ENCODE measurements at regions not wholly inside any gene's neighbourhood (a gene's known extent, or its start where the extent isn't known, plus 50 kb on each side); places are given as distances from the start of the nearest gene placed in this dataset.
"Not testable (repeated sequence)": the region's sequence is repeated elsewhere in the genome, so short reads cannot be mapped to it uniquely, and the experiment has no call there.

- Histone ChIP-seq H3K9ac (ENCODE audit: low read depth, low read length) (no peak overlapping the region), H3K4me3 (ENCODE audit: low read length) (no peak overlapping the region), H3K27me3 (ENCODE audit: insufficient read depth, low read length) (peaks cover 24% of the 10 kb centered on the region; the same call in 1 of the 2 replicates), H3K36me3 (ENCODE audit: insufficient read depth, low read depth, low read length) (peaks cover 4% of the 10 kb centered on the region; the same call in 1 of the 2 replicates), H3K4me1 (ENCODE audit: insufficient read depth, low read length) (peaks cover 8% of the 10 kb centered on the region; the same call in 1 of the 2 replicates), H3K9me3 (ENCODE audit: insufficient read depth, low read depth, low read length) (no peaks in the 10 kb centered on the region), H3K27ac (ENCODE audit: low read length) (no peak overlapping the region)
These were observed 85.8 kb downstream of the NIBAN1 start for GRCh38 chr1:184888505-184888904.

- no peak overlapping the region for H3K9ac ChIP-seq (ENCODE audit: low read depth, low read length)
- no peaks in the 10 kb centered on the region for H3K9me3 ChIP-seq (ENCODE audit: insufficient read depth, low read depth, low read length)
- peaks cover 30% of the 10 kb centered on the region; the same call in 1 of the 2 replicates for H3K27me3 ChIP-seq (ENCODE audit: insufficient read depth, low read length)
- H3K27ac ChIP-seq (ENCODE audit: low read length) = no peak overlapping the region
- peaks cover 24% of the 10 kb centered on the region; the same call in 1 of the 2 replicates for H3K4me1 ChIP-seq (ENCODE audit: insufficient read depth, low read length)
- H3K36me3 ChIP-seq (ENCODE audit: insufficient read depth, low read depth, low read length) = no peaks in the 10 kb centered on the region
- no peak overlapping the region for H3K4me3 ChIP-seq (ENCODE audit: low read length)
These were observed 91.1 kb downstream of the NIBAN1 start for GRCh38 chr1:184882957-184883815.

GRCh38 chr1:184881941-184882913, 92.1 kb downstream of the NIBAN1 start:
- Histone ChIP-seq H3K9me3 (ENCODE audit: insufficient read depth, low read depth, low read length) (no peaks in the 10 kb centered on the region), H3K36me3 (ENCODE audit: insufficient read depth, low read depth, low read length) (no peaks in the 10 kb centered on the region), H3K4me3 (ENCODE audit: low read length) (no peak overlapping the region), H3K4me1 (ENCODE audit: insufficient read depth, low read length) (peaks cover 24% of the 10 kb centered on the region; the same call in 1 of the 2 replicates), H3K27me3 (ENCODE audit: insufficient read depth, low read length) (peaks cover 30% of the 10 kb centered on the region; the same call in 1 of the 2 replicates), H3K9ac (ENCODE audit: low read depth, low read length) (no peak overlapping the region), H3K27ac (ENCODE audit: low read length) (no peak overlapping the region)

GRCh38 chr1:184879876-184880557, 94.3 kb downstream of the NIBAN1 start:
- Histone ChIP-seq H3K27me3 (ENCODE audit: insufficient read depth, low read length) (peaks cover 15% of the 10 kb centered on the region; the same call in 1 of the 2 replicates), H3K4me1 (ENCODE audit: insufficient read depth, low read length) (peaks cover 19% of the 10 kb centered on the region; the same call in 1 of the 2 replicates), H3K4me3 (ENCODE audit: low read length) (no peak overlapping the region)

GRCh38 chr1:184878602-184879001, 95.7 kb downstream of the NIBAN1 start:
- Histone ChIP-seq H3K4me1 (ENCODE audit: insufficient read depth, low read length) (peaks cover 17% of the 10 kb centered on the region; the same call in 1 of the 2 replicates), H3K4me3 (ENCODE audit: low read length) (no peak overlapping the region), H3K9me3 (ENCODE audit: insufficient read depth, low read depth, low read length) (no peaks in the 10 kb centered on the region), H3K36me3 (ENCODE audit: insufficient read depth, low read depth, low read length) (no peaks in the 10 kb centered on the region), H3K9ac (ENCODE audit: low read depth, low read length) (no peak overlapping the region), H3K27me3 (ENCODE audit: insufficient read depth, low read length) (0 out of 2 replicates have a peak, but pooled peaks cover 7% of the 10 kb centered on the region), H3K27ac (ENCODE audit: low read length) (no peak overlapping the region)

More at GRCh38 chr1:184879876-184880557, 94.3 kb downstream of the NIBAN1 start:
- H3K27ac ChIP-seq (ENCODE audit: low read length) = no peak overlapping the region
- no peaks in the 10 kb centered on the region for H3K36me3 ChIP-seq (ENCODE audit: insufficient read depth, low read depth, low read length)
- no peak overlapping the region for H3K9ac ChIP-seq (ENCODE audit: low read depth, low read length)
- H3K9me3 ChIP-seq (ENCODE audit: insufficient read depth, low read depth, low read length) = no peaks in the 10 kb centered on the region

DNA sequence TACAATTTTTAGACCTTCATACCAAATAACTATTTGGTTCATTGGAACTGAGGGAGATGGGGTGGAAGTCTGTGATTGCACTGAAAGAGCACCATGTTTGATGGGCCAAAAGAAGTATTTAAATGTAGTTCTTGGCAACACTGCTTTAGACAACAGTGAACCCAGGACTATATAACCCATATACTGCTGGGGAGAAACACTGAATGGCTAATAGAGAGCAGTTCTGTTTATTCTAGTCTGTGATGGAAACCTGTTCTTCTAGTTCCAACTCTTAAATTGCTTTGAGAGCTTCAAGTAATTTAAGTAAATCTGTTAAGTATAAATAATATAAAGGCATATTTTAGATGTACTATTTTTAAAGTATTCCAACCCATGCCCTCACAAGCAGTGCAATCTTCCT, 96.3 kb downstream of the NIBAN1 start:
- Histone ChIP-seq H3K4me3 (ENCODE audit: low read length) (no peak overlapping the region), H3K27me3 (ENCODE audit: insufficient read depth, low read length) (0 out of 2 replicates have a peak, but pooled peaks cover under 1% of the 10 kb centered on the region), H3K9ac (ENCODE audit: low read depth, low read length) (no peak overlapping the region), H3K36me3 (ENCODE audit: insufficient read depth, low read depth, low read length) (no peaks in the 10 kb centered on the region), H3K27ac (ENCODE audit: low read length) (no peak overlapping the region), H3K4me1 (ENCODE audit: insufficient read depth, low read length) (peaks cover 16% of the 10 kb centered on the region; the same call in 1 of the 2 replicates), H3K9me3 (ENCODE audit: insufficient read depth, low read depth, low read length) (no peaks in the 10 kb centered on the region)

- not testable (repeated sequence) for H3K4me1 ChIP-seq (ENCODE audit: insufficient read depth, low read length); H3K27ac ChIP-seq (ENCODE audit: low read length); H3K9ac ChIP-seq (ENCODE audit: low read depth, low read length); H3K36me3 ChIP-seq (ENCODE audit: insufficient read depth, low read depth, low read length); H3K4me3 ChIP-seq (ENCODE audit: low read length); H3K9me3 ChIP-seq (ENCODE audit: insufficient read depth, low read depth, low read length); H3K27me3 ChIP-seq (ENCODE audit: insufficient read depth, low read length)
These were observed 98.3 kb downstream of the NIBAN1 start for GRCh38 chr1:184876015-184876414.

DNA sequence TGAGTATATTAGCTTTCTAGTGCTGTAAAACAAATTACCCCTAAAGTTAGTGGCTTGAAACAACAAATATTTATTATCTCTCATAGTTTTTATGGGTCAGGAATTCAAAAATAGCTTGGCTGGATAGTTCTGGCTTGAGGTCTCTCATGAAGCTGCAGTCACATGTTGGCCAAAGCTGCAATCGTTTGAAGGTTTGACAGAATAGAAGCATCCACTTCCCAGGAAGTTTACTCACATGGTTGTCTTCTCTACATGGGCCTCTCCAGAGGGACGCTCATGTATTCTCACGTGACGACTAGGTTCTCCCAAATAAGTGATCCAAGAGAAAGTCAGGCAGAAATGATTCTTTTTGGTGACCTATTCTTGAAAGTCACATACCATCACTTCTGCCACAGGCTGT, 99.1 kb downstream of the NIBAN1 start:
- H3K27me3 ChIP-seq (ENCODE audit: insufficient read depth, low read length) = no peaks in the 10 kb centered on the region
- no peak overlapping the region for H3K4me3 ChIP-seq (ENCODE audit: low read length)
- H3K9me3 ChIP-seq (ENCODE audit: insufficient read depth, low read depth, low read length) = no peaks in the 10 kb centered on the region
- H3K27ac ChIP-seq (ENCODE audit: low read length) = no peak overlapping the region
- no peaks in the 10 kb centered on the region for H3K36me3 ChIP-seq (ENCODE audit: insufficient read depth, low read depth, low read length)
- peaks cover 4% of the 10 kb centered on the region; the same call in 1 of the 2 replicates for H3K4me1 ChIP-seq (ENCODE audit: insufficient read depth, low read length)
- H3K9ac ChIP-seq (ENCODE audit: low read depth, low read length) = no peak overlapping the region

DNA sequence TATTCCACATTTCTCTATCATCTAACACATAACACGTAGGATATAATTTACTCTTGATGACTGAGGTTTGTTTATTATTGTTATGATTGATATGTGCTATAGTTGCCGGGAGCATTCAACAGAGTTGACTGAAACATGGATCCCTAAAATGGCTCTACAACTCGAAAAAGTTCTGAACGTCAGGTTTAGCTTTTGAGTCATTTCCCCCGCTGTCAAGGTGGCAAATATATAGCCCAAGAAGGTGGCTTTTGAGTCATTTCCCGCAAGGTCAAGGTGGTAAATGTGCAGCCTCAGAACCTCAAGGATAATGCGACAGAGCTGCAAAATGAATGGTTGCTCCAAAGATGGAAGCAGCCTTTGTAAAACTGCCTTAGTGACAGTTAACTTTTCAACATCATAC, 104.0 kb downstream of the NIBAN1 start:
- Histone ChIP-seq H3K36me3 (ENCODE audit: insufficient read depth, low read depth, low read length) (no peaks in the 10 kb centered on the region), H3K27me3 (ENCODE audit: insufficient read depth, low read length) (no peaks in the 10 kb centered on the region), H3K27ac (ENCODE audit: low read length) (no peak overlapping the region), H3K9me3 (ENCODE audit: insufficient read depth, low read depth, low read length) (no peaks in the 10 kb centered on the region), H3K9ac (ENCODE audit: low read depth, low read length) (no peak overlapping the region), H3K4me1 (ENCODE audit: insufficient read depth, low read length) (no peaks in the 10 kb centered on the region), H3K4me3 (ENCODE audit: low read length) (no peak overlapping the region)

GRCh38 chr1:184867866-184868689, 106.2 kb downstream of the NIBAN1 start:
- Histone ChIP-seq H3K27ac (ENCODE audit: low read length) (no peak overlapping the region), H3K9ac (ENCODE audit: low read depth, low read length) (no peak overlapping the region)

More at GRCh38 chr1:184867866-184868689, 106.2 kb downstream of the NIBAN1 start:
- Histone ChIP-seq H3K36me3 (ENCODE audit: insufficient read depth, low read depth, low read length) (no peaks in the 10 kb centered on the region), H3K4me1 (ENCODE audit: insufficient read depth, low read length) (no peaks in the 10 kb centered on the region), H3K27me3 (ENCODE audit: insufficient read depth, low read length) (no peaks in the 10 kb centered on the region), H3K9me3 (ENCODE audit: insufficient read depth, low read depth, low read length) (no peaks in the 10 kb centered on the region), H3K4me3 (ENCODE audit: low read length) (no peak overlapping the region)
